SK-N-MC (cell line): ENCODE measurements at regions not wholly inside any gene's neighbourhood (a gene's known extent, or its start where the extent isn't known, plus 50 kb on each side); places are given as distances from the start of the nearest gene placed in this dataset.

Experiments used
- EZH2 ChIP-seq: fragments of 200-600 bp; sonication (generic); IDR thresholded peaks from one replicate; pipeline ENCODE4 v1.6.1; 2017; ENCODE audit warnings: antibody characterized with exemption
- POLR2AphosphoS5 ChIP-seq: IDR thresholded peaks from 2 replicates; pipeline ENCODE4 v1.6.1; 2012; ENCODE audit warnings: mild to moderate bottlenecking, low read depth, low read length, borderline replicate concordance

GRCh38 chr15:29968099-29968894 is 114.5 kb upstream of the GOLGA8J start:
- TF ChIP-seq POLR2AphosphoS5 (no peak), EZH2 (peak; percentile 72)
